IPS-15b (cell line): ENCODE measurements at regions not wholly inside any gene's neighbourhood (a gene's known extent, or its start where the extent isn't known, plus 50 kb on each side); places are given as distances from the start of the nearest gene placed in this dataset.
"Not testable (repeated sequence)": the region's sequence is repeated elsewhere in the genome, so short reads cannot be mapped to it uniquely, and the experiment has no call there.

ENCODE experiments used
- H3K27me3 ChIP-seq: one replicate; pipeline ENCODE4 v1.6.1; 2013; ENCODE audit warnings: low read length; ENCODE audit not compliant: control insufficient read depth, insufficient read depth
- H3K36me3 ChIP-seq: one replicate; pipeline ENCODE4 v1.6.1; 2013; ENCODE audit warnings: low read length; ENCODE audit not compliant: control insufficient read depth, insufficient read depth
- H3K4me1 ChIP-seq: one replicate; pipeline ENCODE4 v1.6.1; 2013; ENCODE audit warnings: mild to moderate bottlenecking, low read length; ENCODE audit not compliant: control insufficient read depth, insufficient read depth
- H3K4me3 ChIP-seq: one replicate; pipeline ENCODE4 v1.5.1; 2013; ENCODE audit warnings: low read depth, low read length
- H3K9ac ChIP-seq: one replicate; pipeline ENCODE4 v1.6.1; 2013; ENCODE audit warnings: low read depth, mild to moderate bottlenecking, low read length
- H3K9me3 ChIP-seq: one replicate; pipeline ENCODE4 v1.6.1; 2013; ENCODE audit warnings: mild to moderate bottlenecking, low read length; ENCODE audit not compliant: control insufficient read depth, insufficient read depth

- Histone ChIP-seq H3K4me3 (no peak overlapping the region), H3K9me3 (no peaks in the 10 kb centered on the region), H3K36me3 (no peaks in the 10 kb centered on the region), H3K27me3 (no peaks in the 10 kb centered on the region), H3K9ac (no peak overlapping the region), H3K4me1 (no peaks in the 10 kb centered on the region)
These were observed 254.0 kb upstream of the STXBP6 start for GRCh38 chr14:25303934-25304333.

- Histone ChIP-seq H3K9me3 (no peaks in the 10 kb centered on the region), H3K36me3 (no peaks in the 10 kb centered on the region), H3K27me3 (no peaks in the 10 kb centered on the region), H3K4me1 (no peaks in the 10 kb centered on the region), H3K4me3 (no peak overlapping the region), H3K9ac (no peak overlapping the region)
These were observed 248.3 kb upstream of the STXBP6 start for GRCh38 chr14:25298238-25298637.

GRCh38 chr14:25290154-25290553, 240.2 kb upstream of the STXBP6 start:
- not testable (repeated sequence) for H3K27me3 ChIP-seq

GRCh38 chr14:25274529-25274928, 224.6 kb upstream of the STXBP6 start:
- no peaks in the 10 kb centered on the region for H3K4me1 ChIP-seq
- H3K36me3 ChIP-seq: no peaks in the 10 kb centered on the region

More at GRCh38 chr14:25290154-25290553, 240.2 kb upstream of the STXBP6 start:
- H3K9ac ChIP-seq, H3K4me1 ChIP-seq, H3K36me3 ChIP-seq, H3K4me3 ChIP-seq, H3K9me3 ChIP-seq: not testable (repeated sequence)

DNA sequence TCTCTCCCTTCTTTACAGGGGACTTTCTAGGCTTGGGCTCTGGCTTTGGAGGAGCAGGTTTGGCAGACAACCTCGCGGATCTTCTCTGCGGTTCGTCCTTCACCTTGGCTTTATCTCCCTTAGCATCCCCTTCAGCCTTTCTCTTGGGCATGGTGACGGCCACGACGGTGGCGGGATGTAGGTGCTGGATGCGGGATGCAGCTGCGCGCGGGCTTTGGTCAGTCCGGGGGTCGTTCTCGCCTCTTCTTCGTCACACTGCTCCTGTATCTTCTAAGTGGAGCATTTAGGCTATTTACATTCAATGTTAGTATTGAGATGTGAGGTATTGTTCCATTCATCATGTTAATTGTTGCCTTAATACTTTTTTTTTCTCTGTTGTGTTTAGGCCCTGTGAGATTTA, 217.2 kb upstream of the STXBP6 start:
- no peaks in the 10 kb centered on the region for H3K36me3 ChIP-seq
- no peaks in the 10 kb centered on the region for H3K9me3 ChIP-seq
- no peak overlapping the region for H3K9ac ChIP-seq
- no peaks in the 10 kb centered on the region for H3K4me1 ChIP-seq
- no peaks in the 10 kb centered on the region for H3K27me3 ChIP-seq
- no peak overlapping the region for H3K4me3 ChIP-seq

More at GRCh38 chr14:25274529-25274928, 224.6 kb upstream of the STXBP6 start:
- Histone ChIP-seq H3K9ac (no peak overlapping the region), H3K27me3 (no peaks in the 10 kb centered on the region), H3K4me3 (no peak overlapping the region), H3K9me3 (no peaks in the 10 kb centered on the region)

DNA sequence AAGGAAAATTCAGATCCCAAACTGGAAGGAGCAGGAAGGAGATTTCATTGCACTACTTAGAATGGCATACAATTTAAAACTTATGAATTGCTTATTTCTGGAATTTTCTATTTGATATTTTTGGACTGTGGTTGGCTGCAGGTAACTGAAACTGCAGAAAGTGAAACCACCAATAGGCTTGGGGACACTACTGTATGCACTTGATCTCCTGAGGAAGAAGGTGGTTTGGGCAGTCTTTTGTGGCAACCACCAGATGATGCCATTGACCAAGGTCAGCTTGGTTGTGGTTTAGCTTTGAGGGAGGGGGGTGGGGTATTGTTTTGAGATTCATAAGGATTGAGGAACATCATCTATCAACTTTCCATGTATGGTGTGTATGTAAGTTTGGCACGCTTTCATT, 209.5 kb upstream of the STXBP6 start:
- Histone ChIP-seq H3K36me3 (no peaks in the 10 kb centered on the region), H3K27me3 (no peaks in the 10 kb centered on the region), H3K4me1 (no peaks in the 10 kb centered on the region), H3K9me3 (no peaks in the 10 kb centered on the region), H3K9ac (no peak overlapping the region), H3K4me3 (no peak overlapping the region)

GRCh38 chr14:25252793-25253192, 202.8 kb upstream of the STXBP6 start:
- H3K27me3 ChIP-seq: no peaks in the 10 kb centered on the region
- H3K9ac ChIP-seq: no peak overlapping the region
- no peak overlapping the region for H3K4me3 ChIP-seq
- no peaks in the 10 kb centered on the region for H3K9me3 ChIP-seq
- no peaks in the 10 kb centered on the region for H3K4me1 ChIP-seq
- H3K36me3 ChIP-seq: no peaks in the 10 kb centered on the region

GRCh38 chr14:25250516-25250915, 200.6 kb upstream of the STXBP6 start:
- H3K9ac ChIP-seq: no peak overlapping the region
- no peaks in the 10 kb centered on the region for H3K27me3 ChIP-seq
- H3K9me3 ChIP-seq: no peaks in the 10 kb centered on the region
- H3K36me3 ChIP-seq: no peaks in the 10 kb centered on the region
- no peaks in the 10 kb centered on the region for H3K4me1 ChIP-seq
- no peak overlapping the region for H3K4me3 ChIP-seq

DNA sequence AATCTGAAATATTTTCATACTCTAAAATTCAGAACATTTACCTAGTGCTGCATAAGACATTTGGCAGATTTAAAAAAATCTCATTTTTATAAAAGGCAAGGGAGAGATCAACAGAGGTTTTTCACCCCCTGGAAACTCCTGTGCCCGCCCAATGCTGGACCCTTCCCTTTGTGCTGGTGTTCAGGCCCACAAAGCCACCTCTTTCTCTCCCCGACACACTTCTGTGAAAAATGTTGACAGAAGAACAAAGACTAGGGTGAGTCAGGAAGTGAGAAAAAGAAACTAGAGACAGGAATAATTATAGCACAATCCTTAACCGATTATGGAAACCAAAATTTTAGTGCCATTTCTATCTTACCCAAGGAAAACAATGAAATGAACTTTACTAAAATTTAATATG, 197.7 kb upstream of the STXBP6 start:
- no peaks in the 10 kb centered on the region for H3K4me1 ChIP-seq
- H3K9me3 ChIP-seq: no peaks in the 10 kb centered on the region
- H3K4me3 ChIP-seq: no peak overlapping the region
- H3K9ac ChIP-seq: no peak overlapping the region
- no peaks in the 10 kb centered on the region for H3K36me3 ChIP-seq
- no peaks in the 10 kb centered on the region for H3K27me3 ChIP-seq

DNA sequence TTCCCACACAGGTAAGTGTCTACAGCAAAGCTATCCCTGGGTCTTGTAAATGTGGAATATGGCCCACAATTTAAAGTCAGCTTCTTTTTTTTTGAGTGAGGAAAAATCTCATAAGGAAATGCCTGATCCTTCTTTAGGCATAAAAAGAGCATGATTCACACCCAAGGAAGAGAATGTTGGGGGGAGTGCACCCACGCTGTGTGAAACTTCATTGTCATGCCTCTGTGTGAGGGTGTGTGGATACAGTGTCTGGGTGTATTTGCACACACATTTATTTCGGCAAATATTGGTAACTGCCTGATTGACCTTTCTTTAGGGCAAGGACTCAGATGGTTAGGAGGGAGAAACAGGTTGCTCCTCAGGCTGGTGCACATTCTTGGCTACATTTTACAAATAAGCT, 196.8 kb upstream of the STXBP6 start:
- no peaks in the 10 kb centered on the region for H3K27me3 ChIP-seq
- no peaks in the 10 kb centered on the region for H3K4me1 ChIP-seq
- no peak overlapping the region for H3K4me3 ChIP-seq
- no peak overlapping the region for H3K9ac ChIP-seq
- no peaks in the 10 kb centered on the region for H3K9me3 ChIP-seq
- H3K36me3 ChIP-seq: no peaks in the 10 kb centered on the region

GRCh38 chr14:25239170-25239569, 189.2 kb upstream of the STXBP6 start:
- Histone ChIP-seq H3K36me3 (no peaks in the 10 kb centered on the region), H3K4me3 (no peak overlapping the region), H3K4me1 (peaks cover 8% of the 10 kb centered on the region), H3K9ac (no peak overlapping the region), H3K27me3 (peaks cover 3% of the 10 kb centered on the region), H3K9me3 (no peaks in the 10 kb centered on the region)

DNA sequence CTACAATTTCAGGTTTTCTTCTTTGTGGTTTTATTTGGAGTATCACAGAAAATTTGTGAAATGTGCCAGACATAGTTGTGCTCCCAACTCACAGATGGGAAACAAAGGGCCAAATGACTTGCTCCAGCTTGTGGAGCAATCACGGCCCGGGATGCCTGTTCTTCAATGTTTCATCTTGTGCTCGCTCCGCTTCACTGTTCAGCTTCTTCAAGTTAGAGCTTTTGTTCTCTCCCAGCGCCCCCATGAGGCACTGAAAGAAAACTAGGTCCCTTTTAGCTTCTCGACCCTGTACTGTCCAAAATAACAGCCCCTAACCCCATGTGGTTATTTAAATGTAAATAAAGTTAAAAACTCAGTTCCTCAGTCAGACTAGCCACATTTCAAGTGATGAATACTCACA, 187.9 kb upstream of the STXBP6 start:
- H3K36me3 ChIP-seq: no peaks in the 10 kb centered on the region
- H3K9me3 ChIP-seq: no peaks in the 10 kb centered on the region
- no peak overlapping the region for H3K4me3 ChIP-seq
- peaks cover 3% of the 10 kb centered on the region for H3K27me3 ChIP-seq
- H3K9ac ChIP-seq: no peak overlapping the region
- H3K4me1 ChIP-seq: peaks cover 8% of the 10 kb centered on the region

DNA sequence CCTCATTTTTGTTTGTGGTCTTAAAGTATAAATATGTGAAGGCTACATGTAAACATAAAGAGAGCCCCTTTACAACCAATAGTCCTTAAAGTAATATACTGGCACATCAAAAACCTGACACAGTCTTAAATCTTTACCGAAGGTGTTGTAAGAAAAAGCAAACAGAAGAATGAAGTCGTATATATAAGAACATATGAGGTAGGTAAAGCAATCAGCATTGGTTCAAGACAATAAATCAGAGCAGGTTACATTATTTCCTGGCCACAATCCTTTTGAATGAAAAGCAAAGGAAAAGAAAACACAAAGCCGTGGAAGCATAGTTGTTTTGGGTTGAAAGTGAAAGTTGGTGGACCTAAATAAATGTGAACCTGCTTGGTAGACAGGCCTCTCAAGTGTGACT, 183.7 kb upstream of the STXBP6 start:
- Histone ChIP-seq H3K9me3 (no peaks in the 10 kb centered on the region), H3K9ac (no peak overlapping the region), H3K4me3 (no peak overlapping the region), H3K4me1 (peaks cover 8% of the 10 kb centered on the region), H3K36me3 (no peaks in the 10 kb centered on the region), H3K27me3 (peaks cover 3% of the 10 kb centered on the region)
